ENCODE measurements at regions not wholly inside any gene's neighbourhood (a gene's known extent, or its start where the extent isn't known, plus 50 kb on each side); places are given as distances from the start of the nearest gene placed in this dataset.

DNA sequence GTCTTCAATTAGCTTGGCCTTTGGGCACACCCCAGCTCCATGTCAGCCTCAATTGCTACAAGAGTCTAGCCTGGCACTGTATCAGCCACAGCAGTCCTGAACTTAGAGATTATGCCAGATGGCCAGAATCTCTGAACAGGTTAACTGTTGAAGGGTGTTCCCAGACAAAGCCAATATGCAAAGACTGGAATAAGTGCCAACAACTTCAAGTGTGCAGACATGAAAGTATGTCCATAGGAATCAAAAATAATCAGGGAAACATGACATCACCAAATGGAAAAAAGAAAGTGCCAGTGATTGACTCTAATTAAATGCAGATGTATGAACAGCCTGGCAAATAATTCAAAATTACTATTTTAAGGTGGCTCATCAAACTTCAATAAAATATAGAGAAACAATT lies 98.5 kb upstream of the DOCK10 start:
- no TSS peak for BruUV-seq (replicated peaks)
- POLR2A ChIA-PET = no interaction called here
- intact Hi-C loops (cut with micrococcal nuclease; ENCODE audit: unreplicated experiment) = no loop called here

DNA sequence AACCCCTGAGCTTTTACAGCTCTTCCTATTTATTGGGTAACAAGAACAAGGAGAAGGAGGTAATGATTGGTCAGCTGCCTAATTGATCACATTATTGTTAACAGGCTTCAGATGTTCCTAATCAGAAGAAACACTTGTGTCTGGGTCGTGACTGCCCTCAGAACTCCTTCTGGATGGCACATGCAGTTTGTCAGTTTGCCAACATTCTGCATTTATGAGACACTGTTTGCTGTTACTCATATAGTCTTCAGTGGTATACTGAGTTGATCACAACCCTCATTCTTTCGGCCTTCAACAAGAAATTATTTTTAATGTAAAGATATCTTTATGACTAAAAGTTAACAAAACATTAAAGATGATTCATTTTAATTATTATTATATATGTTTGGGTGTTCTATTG lies 95.7 kb upstream of the DOCK10 start:
- no peaks in the 10 kb centered on the region for H3K79me2 ChIP-seq (ENCODE audit: insufficient read depth, low read depth, low read length)
- no peaks in the 10 kb centered on the region for H3K9me3 ChIP-seq (ENCODE audit: low read length)
- H3K4me3 ChIP-seq (ENCODE audit: low read depth, low read length, poor library complexity, severe bottlenecking) = no peak overlapping the region
- no peak overlapping the region for H2AFZ ChIP-seq (ENCODE audit: low read length)
- H3K9me2 ChIP-seq (ENCODE audit: insufficient read depth, low read length) = no peaks in the 10 kb centered on the region
- H3K27ac ChIP-seq (ENCODE audit: low read depth, low read length, poor library complexity, severe bottlenecking) = no peak overlapping the region
- TF ChIP-seq CTCF (conservative IDR thresholded peaks at IDR 0.05; ENCODE audit: low read length) (no peak), EZH2phosphoT487 (IDR thresholded peaks at IDR 0.05; ENCODE audit: borderline replicate concordance, low read depth, low read length) (no peak)
- no peak overlapping the region for H3K4me2 ChIP-seq (ENCODE audit: low read length)
- CTCF ChIA-PET (ENCODE audit: unreplicated experiment) = no interaction called here
- BruUV-seq (replicated peaks) = no TSS peak
- H3K36me3 ChIP-seq (ENCODE audit: insufficient read depth, low read length) = no peaks in the 10 kb centered on the region
- intact Hi-C loops (cut with micrococcal nuclease; ENCODE audit: unreplicated experiment) = no loop called here
- no peaks in the 10 kb centered on the region for H3K4me1 ChIP-seq (ENCODE audit: insufficient read depth, low read length, poor library complexity, severe bottlenecking)
- no peaks in the 10 kb centered on the region for H4K20me1 ChIP-seq (ENCODE audit: insufficient read depth, low read length)
- DNase-seq (ENCODE audit: low spot score) = no peak
- POLR2A ChIA-PET = interaction anchor here (0.5 to 0.6 kb wide), 2 partner anchors 515 to 599 kb away, joined by 3 to 4 read pairs; no protein-coding TSS in a partner anchor

More for the DNA sequence above, 98.5 kb upstream of the DOCK10 start:
- no peak overlapping the region for H3K4me3 ChIP-seq (ENCODE audit: low read depth, low read length, poor library complexity, severe bottlenecking)
- no peak overlapping the region for H2AFZ ChIP-seq (ENCODE audit: low read length)
- no peaks in the 10 kb centered on the region for H3K4me1 ChIP-seq (ENCODE audit: insufficient read depth, low read length, poor library complexity, severe bottlenecking)
- no peak overlapping the region for H3K27ac ChIP-seq (ENCODE audit: low read depth, low read length, poor library complexity, severe bottlenecking)
- no peak for TF ChIP-seq EZH2phosphoT487 (IDR thresholded peaks at IDR 0.05; ENCODE audit: borderline replicate concordance, low read depth, low read length)
- TF ChIP-seq CTCF (conservative IDR thresholded peaks at IDR 0.05; ENCODE audit: low read length) = no peak
- no peaks in the 10 kb centered on the region for H4K20me1 ChIP-seq (ENCODE audit: insufficient read depth, low read length)
- H3K9me2 ChIP-seq (ENCODE audit: insufficient read depth, low read length) = no peaks in the 10 kb centered on the region
- no peaks in the 10 kb centered on the region for H3K36me3 ChIP-seq (ENCODE audit: insufficient read depth, low read length)
- H3K4me2 ChIP-seq (ENCODE audit: low read length) = no peak overlapping the region
- CTCF ChIA-PET (ENCODE audit: unreplicated experiment) = no interaction called here
- H3K9me3 ChIP-seq (ENCODE audit: low read length) = no peaks in the 10 kb centered on the region
- no peak for DNase-seq (ENCODE audit: low spot score)
- no peaks in the 10 kb centered on the region for H3K79me2 ChIP-seq (ENCODE audit: insufficient read depth, low read depth, low read length)

- ChIA-PET CTCF (ENCODE audit: unreplicated experiment) (no interaction called here), POLR2A (interaction anchor here (0.6 to 1.1 kb wide), 4 partner anchors 9 to 1167 kb away, joined by 3 read pairs; no protein-coding TSS in a partner anchor)
- no peaks in the 10 kb centered on the region for H3K4me1 ChIP-seq (ENCODE audit: insufficient read depth, low read length, poor library complexity, severe bottlenecking)
- H4K20me1 ChIP-seq (ENCODE audit: insufficient read depth, low read length) = no peaks in the 10 kb centered on the region
- no peaks in the 10 kb centered on the region for H3K9me3 ChIP-seq (ENCODE audit: low read length)
- H3K4me3 ChIP-seq (ENCODE audit: low read depth, low read length, poor library complexity, severe bottlenecking) = no peak overlapping the region
- DNase-seq (ENCODE audit: low spot score) = no peak
- H3K79me2 ChIP-seq (ENCODE audit: insufficient read depth, low read depth, low read length) = no peaks in the 10 kb centered on the region
- H3K9me2 ChIP-seq (ENCODE audit: insufficient read depth, low read length) = no peaks in the 10 kb centered on the region
- no peak overlapping the region for H3K4me2 ChIP-seq (ENCODE audit: low read length)
- no peak overlapping the region for H2AFZ ChIP-seq (ENCODE audit: low read length)
- TF ChIP-seq CTCF (conservative IDR thresholded peaks at IDR 0.05; ENCODE audit: low read length) = no peak
- TF ChIP-seq EZH2phosphoT487 (IDR thresholded peaks at IDR 0.05; ENCODE audit: borderline replicate concordance, low read depth, low read length) = no peak
- intact Hi-C loops (cut with micrococcal nuclease; ENCODE audit: unreplicated experiment) = no loop called here
- no TSS peak for BruUV-seq (replicated peaks)
- no peaks in the 10 kb centered on the region for H3K36me3 ChIP-seq (ENCODE audit: insufficient read depth, low read length)
- H3K27ac ChIP-seq (ENCODE audit: low read depth, low read length, poor library complexity, severe bottlenecking) = no peak overlapping the region
Observed at GRCh38 chr2:225136552-225136951, 94.3 kb upstream of the DOCK10 start.

Measured in OCI-LY7 (cell line).